Endothelial cell of umbilical vein (primary cell): ENCODE measurements at regions not wholly inside any gene's neighbourhood (a gene's known extent, or its start where the extent isn't known, plus 50 kb on each side); places are given as distances from the start of the nearest gene placed in this dataset.

ENCODE experiments used
- BruUV-seq: library from RNA; stranded (reverse); fragments of 400-500 nt; replicated peaks from 2 replicates; lab custom pipeline; 2021; lab: Mats Ljungman, UMichigan
- CTCF ChIA-PET: fragments of 300-600, 350-600 bp; sonication (Branson Sonifier 250); formaldehyde crosslinking; loops from one replicate; lab custom pipeline; 2021; ENCODE audit warnings: antibody characterized with exemption, inconsistent platforms; lab: Charles Lee
- POLR2A ChIA-PET: fragments of 300-600, 350-600 bp; sonication (Branson Sonifier 250); formaldehyde crosslinking; loops from one replicate; lab custom pipeline; 2021; ENCODE audit warnings: antibody characterized with exemption, inconsistent platforms; lab: Charles Lee
- DNase-seq: peaks from one replicate; pipeline ENCODE4 v3.0.0-alpha.2; 2011; ENCODE audit warnings: low read depth, low spot score
- FAIRE-seq: peaks from 2 replicates; lab custom pipeline; 2011; peaks lifted over from hg19 to GRCh38; lab: Jason Lieb, UNC
- H2AFZ ChIP-seq: 2 replicates; pipeline ENCODE4 v1.6.0; 2012; ENCODE audit warnings: low read depth, low read length, control low read depth, inconsistent platforms
- H3K27ac ChIP-seq: 2 replicates; pipeline ENCODE4 v1.5.1; 2011; ENCODE audit warnings: low read depth, mild to moderate bottlenecking, control low read depth, low read length, moderate library complexity; ENCODE audit not compliant: insufficient read depth
- H3K27me3 ChIP-seq, 2 experiments: 2 replicates each; pipeline versions ENCODE4 v1.6.0 to v1.6.1; 2011; ENCODE audit warnings: low read length in 2 of 2, mixed read lengths in 1 of 2; ENCODE audit not compliant: control insufficient read depth in 2 of 2, insufficient read depth in 2 of 2
- H3K36me3 ChIP-seq, 2 experiments: 2 replicates in 1 of 2; 3 replicates in 1 of 2; pipeline ENCODE4 v1.5.1; 2011; ENCODE audit warnings: low read length in 2 of 2, mild to moderate bottlenecking in 1 of 2, moderate library complexity in 1 of 2; ENCODE audit not compliant: control insufficient read depth in 2 of 2, insufficient read depth in 2 of 2; ENCODE audit errors: extremely low read depth in 1 of 2
- H3K4me1 ChIP-seq: 3 replicates; pipeline ENCODE4 v1.5.1; 2011; ENCODE audit warnings: mild to moderate bottlenecking, low read length; ENCODE audit not compliant: control insufficient read depth, insufficient read depth; ENCODE audit errors: extremely low read depth
- H3K4me2 ChIP-seq: 2 replicates; pipeline ENCODE4 v1.6.1; 2011; ENCODE audit warnings: low read length, control low read depth, mixed read lengths; ENCODE audit not compliant: insufficient read depth
- H3K4me3 ChIP-seq, 3 experiments: fragments of 200-600 bp in 1 of 3; sonication (generic), shearing (Covaris generic) in 1 of 3; replicated peaks in 1 of 3; 2 replicates each; pipeline ENCODE4 v1.5.1; 2011 to 2016; ENCODE audit warnings: control low read depth in 3 of 3, low read length in 3 of 3, mild to moderate bottlenecking in 2 of 3, inconsistent platforms in 1 of 3, low read depth in 1 of 3, moderate library complexity in 1 of 3; ENCODE audit not compliant: insufficient read depth in 1 of 3
- H3K79me2 ChIP-seq: 2 replicates; pipeline ENCODE4 v1.6.0; 2012; ENCODE audit warnings: low read length, inconsistent platforms; ENCODE audit not compliant: control insufficient read depth, insufficient read depth
- H3K9ac ChIP-seq: replicated peaks from 2 replicates; pipeline ENCODE3; 2011; ENCODE audit warnings: low read length, control low read depth; ENCODE audit not compliant: insufficient read depth; ENCODE audit errors: extremely low read depth
- H3K9me1 ChIP-seq: replicated peaks from 3 replicates; pipeline ENCODE4 v1.6.0; 2011; ENCODE audit warnings: mild to moderate bottlenecking, low read length; ENCODE audit not compliant: control insufficient read depth, insufficient read depth; ENCODE audit errors: extremely low read depth
- H3K9me3 ChIP-seq: replicated peaks from 2 replicates; pipeline ENCODE4 v1.5.1; 2012; ENCODE audit warnings: low read length, inconsistent platforms; ENCODE audit not compliant: control insufficient read depth, insufficient read depth
- H4K20me1 ChIP-seq: replicated peaks from 2 replicates; pipeline ENCODE3; 2011; ENCODE audit warnings: mild to moderate bottlenecking, low read length; ENCODE audit not compliant: control insufficient read depth, insufficient read depth; ENCODE audit errors: extremely low read depth
- CTCF ChIP-seq, 2 donors: IDR thresholded peaks; 1 replicate in 1 of 2; 2 replicates in 1 of 2; pipeline ENCODE4 v1.5.1; 2011; ENCODE audit warnings: low read length in 2 of 2, mild to moderate bottlenecking in 2 of 2, moderate library complexity in 2 of 2, control low read depth in 1 of 2, inconsistent platforms in 1 of 2, low read depth in 1 of 2; ENCODE audit not compliant: insufficient read depth in 1 of 2; ENCODE audit errors: extremely low read depth in 1 of 2
- EZH2 ChIP-seq: IDR thresholded peaks from 2 replicates; pipeline ENCODE4 v1.6.1; 2012; ENCODE audit warnings: borderline replicate concordance, low read depth, mild to moderate bottlenecking, moderate library complexity, low read length, inconsistent platforms; ENCODE audit not compliant: severe bottlenecking
- FOS ChIP-seq: IDR thresholded peaks from 2 replicates; pipeline ENCODE4 v1.6.1; 2011; ENCODE audit warnings: mild to moderate bottlenecking, low read length, moderate library complexity, borderline replicate concordance; ENCODE audit not compliant: insufficient read depth
- GATA2 ChIP-seq: IDR thresholded peaks from 2 replicates; pipeline ENCODE4 v1.7.0; 2011; ENCODE audit warnings: low read depth, mild to moderate bottlenecking, moderate library complexity, mixed read lengths, low read length; ENCODE audit not compliant: insufficient read length, insufficient read depth
- JUN ChIP-seq: IDR thresholded peaks from 2 replicates; pipeline ENCODE4 v1.6.1; 2011; ENCODE audit warnings: borderline replicate concordance, low read depth; ENCODE audit not compliant: insufficient read length, insufficient read depth
- MAX ChIP-seq: IDR thresholded peaks from 2 replicates; pipeline ENCODE4 v1.6.1; 2011; ENCODE audit not compliant: insufficient read depth, insufficient read length
- MYC ChIP-seq: IDR thresholded peaks from one replicate; pipeline ENCODE4 v1.6.1; 2011; ENCODE audit warnings: mild to moderate bottlenecking, low read depth, low read length
- POLR2A ChIP-seq: IDR thresholded peaks from 2 replicates; pipeline ENCODE4 v1.6.1; 2012; ENCODE audit warnings: low read depth, mild to moderate bottlenecking, control low read depth, low read length
- POLR2AphosphoS5 ChIP-seq: IDR thresholded peaks from 2 replicates; pipeline ENCODE4 v1.6.1; 2012; ENCODE audit warnings: low read depth, mild to moderate bottlenecking, control low read depth, low read length, moderate library complexity; ENCODE audit not compliant: insufficient read depth
- dilution Hi-C: fragments of 300-500 bp; cut with MboI; formaldehyde crosslinking; loops from one replicate; pipeline ENCODE4 v1.15.0; 2019; ENCODE audit warnings: low sequenced_read_pairs; ENCODE audit not compliant: extremely low pct_ligation_motif_present
- intact Hi-C: fragments of 100-400 bp; cut with micrococcal nuclease; formaldehyde crosslinking; loops from one replicate; pipeline ENCODE4 v1.10.0; 2022

- no peak overlapping the region for H3K4me2 ChIP-seq
- H4K20me1 ChIP-seq = no peaks in the 10 kb centered on the region
- POLR2A ChIA-PET = no interaction called here
- dilution Hi-C loops (no loop called here), intact Hi-C loops (no loop called here)
- FAIRE-seq = no peak
- H3K27ac ChIP-seq = no peak overlapping the region
- H3K9ac ChIP-seq = no peak overlapping the region
- DNase-seq = no peak
- H2AFZ ChIP-seq = no peak overlapping the region
- CTCF ChIA-PET = no interaction called here
- H3K9me1 ChIP-seq = no peaks in the 10 kb centered on the region
- H3K79me2 ChIP-seq = no peaks in the 10 kb centered on the region
- H3K36me3 ChIP-seq = no peaks in the 10 kb centered on the region
- no peak overlapping the region for H3K4me3 ChIP-seq
- TF ChIP-seq MAX = no peak
- no peak for TF ChIP-seq GATA2
- no peak for TF ChIP-seq FOS
- no peak for TF ChIP-seq MYC
- no peak for TF ChIP-seq POLR2A
- TF ChIP-seq JUN = no peak
- no peak for TF ChIP-seq EZH2
- TF ChIP-seq POLR2AphosphoS5 = no peak
- no peak for TF ChIP-seq CTCF (IDR thresholded peaks at IDR 0.05; ENCODE audit: extremely low read depth in 1 of 2, insufficient read depth in 1 of 2, low read depth in 1 of 2, low read length in 2 of 2)
- H3K4me1 ChIP-seq = no peaks in the 10 kb centered on the region
- no peaks in the 10 kb centered on the region for H3K27me3 ChIP-seq
- peaks cover 3% of the 10 kb centered on the region for H3K9me3 ChIP-seq
- no TSS peak for BruUV-seq
These were observed 287.8 kb upstream of the MCTP2 start for GRCh38 chr15:93943586-93943985.
